ENCODE measurements at regions not wholly inside any gene's neighbourhood (a gene's known extent, or its start where the extent isn't known, plus 50 kb on each side); places are given as distances from the start of the nearest gene placed in this dataset.
A peak's percentile ranks its signal among the peaks of the same experiment; 100 is the strongest.

GRCh38 chr3:181457190-181457589, 254.5 kb upstream of the SOX2 start:
- Histone ChIP-seq H3K4me3 (replicated peaks; ENCODE audit: low read depth, low read length) (no peak overlapping the region), H3K27me3 (replicated peaks; ENCODE audit: control insufficient read depth, insufficient read depth, low read length) (no peaks in the 10 kb centered on the region)
- DNase-seq (ENCODE audit: extremely low read depth, insufficient read length), result no peak

GRCh38 chr3:181455276-181455675, 256.4 kb upstream of the SOX2 start:
- H3K27me3 ChIP-seq (replicated peaks; ENCODE audit: control insufficient read depth, insufficient read depth, low read length), result no peaks in the 10 kb centered on the region
- TF ChIP-seq CTCF (IDR thresholded peaks at IDR 0.05; ENCODE audit: insufficient read depth, low read length, poor library complexity, severe bottlenecking), result no peak
- H3K36me3 ChIP-seq (ENCODE audit: control insufficient read depth, insufficient read depth, low read length), result no peaks in the 10 kb centered on the region
- no peak overlapping the region for H3K4me3 ChIP-seq (replicated peaks; ENCODE audit: low read depth, low read length)
- DNase-seq (ENCODE audit: extremely low read depth, insufficient read length), result no peak

More at GRCh38 chr3:181457190-181457589, 254.5 kb upstream of the SOX2 start:
- no peaks in the 10 kb centered on the region for H3K36me3 ChIP-seq (ENCODE audit: control insufficient read depth, insufficient read depth, low read length)
- no peak for TF ChIP-seq CTCF (IDR thresholded peaks at IDR 0.05; ENCODE audit: insufficient read depth, low read length, poor library complexity, severe bottlenecking)

GRCh38 chr3:181454451-181455027, 257.2 kb upstream of the SOX2 start:
- no peaks in the 10 kb centered on the region for H3K27me3 ChIP-seq (replicated peaks; ENCODE audit: control insufficient read depth, insufficient read depth, low read length)
- H3K36me3 ChIP-seq (ENCODE audit: control insufficient read depth, insufficient read depth, low read length), result no peaks in the 10 kb centered on the region
- H3K4me3 ChIP-seq (replicated peaks; ENCODE audit: low read depth, low read length), result no peak overlapping the region
- TF ChIP-seq CTCF (IDR thresholded peaks at IDR 0.05; ENCODE audit: insufficient read depth, low read length, poor library complexity, severe bottlenecking), result peak; percentile 23
- DNase-seq (ENCODE audit: extremely low read depth, insufficient read length), result no peak

- Histone ChIP-seq H3K4me3 (replicated peaks; ENCODE audit: low read depth, low read length) (no peak overlapping the region), H3K27me3 (replicated peaks; ENCODE audit: control insufficient read depth, insufficient read depth, low read length) (no peaks in the 10 kb centered on the region), H3K36me3 (ENCODE audit: control insufficient read depth, insufficient read depth, low read length) (no peaks in the 10 kb centered on the region)
- no peak for DNase-seq (ENCODE audit: extremely low read depth, insufficient read length)
- no peak for TF ChIP-seq CTCF (IDR thresholded peaks at IDR 0.05; ENCODE audit: insufficient read depth, low read length, poor library complexity, severe bottlenecking)
These were observed 265.0 kb upstream of the SOX2 start for GRCh38 chr3:181446741-181447140.

GRCh38 chr3:181442066-181442465, 269.7 kb upstream of the SOX2 start:
- TF ChIP-seq CTCF (IDR thresholded peaks at IDR 0.05; ENCODE audit: insufficient read depth, low read length, poor library complexity, severe bottlenecking), result no peak
- Histone ChIP-seq H3K27me3 (replicated peaks; ENCODE audit: control insufficient read depth, insufficient read depth, low read length) (no peaks in the 10 kb centered on the region), H3K4me3 (replicated peaks; ENCODE audit: low read depth, low read length) (no peak overlapping the region), H3K36me3 (ENCODE audit: control insufficient read depth, insufficient read depth, low read length) (no peaks in the 10 kb centered on the region)
- no peak for DNase-seq (ENCODE audit: extremely low read depth, insufficient read length)

GRCh38 chr3:181432992-181433391, 278.7 kb upstream of the SOX2 start:
- no peak overlapping the region for H3K4me3 ChIP-seq (replicated peaks; ENCODE audit: low read depth, low read length)
- no peak for DNase-seq (ENCODE audit: extremely low read depth, insufficient read length)

More at GRCh38 chr3:181432992-181433391, 278.7 kb upstream of the SOX2 start:
- TF ChIP-seq CTCF (IDR thresholded peaks at IDR 0.05; ENCODE audit: insufficient read depth, low read length, poor library complexity, severe bottlenecking), result no peak
- no peaks in the 10 kb centered on the region for H3K27me3 ChIP-seq (replicated peaks; ENCODE audit: control insufficient read depth, insufficient read depth, low read length)
- H3K36me3 ChIP-seq (ENCODE audit: control insufficient read depth, insufficient read depth, low read length), result no peaks in the 10 kb centered on the region
